ENCODE measurements at regions not wholly inside any gene's neighbourhood (a gene's known extent, or its start where the extent isn't known, plus 50 kb on each side); places are given as distances from the start of the nearest gene placed in this dataset.

DNA sequence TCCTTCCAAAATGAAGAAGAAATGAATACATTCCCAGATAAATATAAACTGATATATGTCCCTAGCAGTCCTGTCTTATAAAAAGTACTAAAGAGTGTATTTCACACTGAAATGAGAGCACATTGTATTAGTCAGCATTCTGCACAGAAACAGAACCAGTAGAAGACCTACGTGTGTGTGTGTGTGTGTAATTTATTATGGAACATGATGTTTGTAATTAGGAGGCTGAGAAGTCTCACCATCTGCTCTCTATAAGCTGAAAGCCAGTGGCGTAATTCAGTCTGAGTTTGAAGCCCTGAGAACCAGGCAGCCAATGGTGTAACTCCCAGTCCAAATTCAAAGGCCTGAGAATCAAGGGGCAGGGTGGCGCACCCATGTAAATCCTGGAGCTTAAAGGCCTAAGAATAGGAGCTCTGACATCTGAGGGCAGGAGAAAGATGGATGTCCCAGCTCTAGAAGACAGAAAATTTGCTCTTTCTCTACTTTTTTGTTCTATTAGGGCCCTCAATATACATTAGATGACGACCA, 146.5 kb upstream of the LYPLAL1 start:
- Histone ChIP-seq H3K27ac (replicated peaks) (no peak overlapping the region), H3K4me3 (no peak overlapping the region), H3K4me1 (no peaks in the 10 kb centered on the region), H3K9me3 (replicated peaks) (no peaks in the 10 kb centered on the region), H3K27me3 (ENCODE audit: low read depth) (no peaks in the 10 kb centered on the region), H3K36me3 (no peaks in the 10 kb centered on the region)
- TF ChIP-seq, protein P1, sequence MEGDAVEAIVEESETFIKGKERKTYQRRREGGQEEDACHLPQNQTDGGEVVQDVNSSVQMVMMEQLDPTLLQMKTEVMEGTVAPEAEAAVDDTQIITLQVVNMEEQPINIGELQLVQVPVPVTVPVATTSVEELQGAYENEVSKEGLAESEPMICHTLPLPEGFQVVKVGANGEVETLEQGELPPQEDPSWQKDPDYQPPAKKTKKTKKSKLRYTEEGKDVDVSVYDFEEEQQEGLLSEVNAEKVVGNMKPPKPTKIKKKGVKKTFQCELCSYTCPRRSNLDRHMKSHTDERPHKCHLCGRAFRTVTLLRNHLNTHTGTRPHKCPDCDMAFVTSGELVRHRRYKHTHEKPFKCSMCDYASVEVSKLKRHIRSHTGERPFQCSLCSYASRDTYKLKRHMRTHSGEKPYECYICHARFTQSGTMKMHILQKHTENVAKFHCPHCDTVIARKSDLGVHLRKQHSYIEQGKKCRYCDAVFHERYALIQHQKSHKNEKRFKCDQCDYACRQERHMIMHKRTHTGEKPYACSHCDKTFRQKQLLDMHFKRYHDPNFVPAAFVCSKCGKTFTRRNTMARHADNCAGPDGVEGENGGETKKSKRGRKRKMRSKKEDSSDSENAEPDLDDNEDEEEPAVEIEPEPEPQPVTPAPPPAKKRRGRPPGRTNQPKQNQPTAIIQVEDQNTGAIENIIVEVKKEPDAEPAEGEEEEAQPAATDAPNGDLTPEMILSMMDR (IDR thresholded peaks at IDR 0.05; ENCODE audit: borderline replicate concordance) = no peak
- intact Hi-C loops (cut with micrococcal nuclease) = no loop called here
- no peak for DNase-seq

DNA sequence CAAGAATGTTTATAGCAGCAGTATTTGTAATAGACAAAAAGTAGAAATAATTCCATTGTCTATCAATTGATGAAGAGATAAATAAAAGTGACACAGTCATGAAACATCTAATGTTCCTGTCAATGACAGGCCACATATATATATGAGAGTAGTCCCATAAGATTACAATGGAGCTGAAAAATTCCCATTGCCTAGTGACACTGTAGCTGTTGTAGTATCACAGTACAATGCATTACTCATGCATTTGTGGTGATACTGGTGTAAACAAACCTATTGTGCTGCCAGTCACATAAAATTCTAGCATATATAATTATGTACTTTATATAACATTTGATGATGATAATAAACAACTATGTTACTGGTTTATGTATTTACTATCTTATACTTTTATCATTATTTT, 141.9 kb upstream of the LYPLAL1 start:
- H3K4me1 ChIP-seq = no peaks in the 10 kb centered on the region
- intact Hi-C loops (cut with micrococcal nuclease) = no loop called here
- no peaks in the 10 kb centered on the region for H3K36me3 ChIP-seq
- DNase-seq = no peak
- H3K9me3 ChIP-seq (replicated peaks) = no peaks in the 10 kb centered on the region
- no peak overlapping the region for H3K27ac ChIP-seq (replicated peaks)
- no peaks in the 10 kb centered on the region for H3K27me3 ChIP-seq (ENCODE audit: low read depth)
- no peak overlapping the region for H3K4me3 ChIP-seq
- TF ChIP-seq, protein P1 (IDR thresholded peaks at IDR 0.05; ENCODE audit: borderline replicate concordance) = no peak

DNA sequence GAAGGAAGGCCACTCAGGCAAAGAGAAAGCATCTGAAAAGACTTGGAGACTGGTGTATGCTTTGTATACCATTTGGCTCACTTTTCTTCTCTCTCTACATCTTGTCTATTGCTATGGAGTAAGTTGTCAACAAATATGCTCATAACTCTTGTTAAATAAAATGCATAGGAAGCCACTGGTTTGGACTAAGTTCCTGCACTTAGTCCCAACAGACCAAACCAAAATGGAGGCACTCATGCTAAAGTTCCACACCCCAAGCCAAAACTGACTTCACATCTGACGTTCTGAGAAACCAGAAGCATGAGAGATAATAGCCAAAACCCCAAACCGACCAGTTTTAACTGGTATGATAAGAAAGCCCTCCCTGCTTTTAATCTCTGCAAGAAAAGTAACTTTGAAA, 135.3 kb upstream of the LYPLAL1 start:
- Histone ChIP-seq H3K9me3 (replicated peaks) (peaks cover 10% of the 10 kb centered on the region), H3K4me3 (no peak overlapping the region), H3K27ac (replicated peaks) (no peak overlapping the region), H3K4me1 (no peaks in the 10 kb centered on the region), H3K27me3 (ENCODE audit: low read depth) (no peaks in the 10 kb centered on the region), H3K36me3 (no peaks in the 10 kb centered on the region)
- TF ChIP-seq, protein P1 (IDR thresholded peaks at IDR 0.05; ENCODE audit: borderline replicate concordance) = no peak
- intact Hi-C loops (cut with micrococcal nuclease) = no loop called here
- no peak for DNase-seq

DNA sequence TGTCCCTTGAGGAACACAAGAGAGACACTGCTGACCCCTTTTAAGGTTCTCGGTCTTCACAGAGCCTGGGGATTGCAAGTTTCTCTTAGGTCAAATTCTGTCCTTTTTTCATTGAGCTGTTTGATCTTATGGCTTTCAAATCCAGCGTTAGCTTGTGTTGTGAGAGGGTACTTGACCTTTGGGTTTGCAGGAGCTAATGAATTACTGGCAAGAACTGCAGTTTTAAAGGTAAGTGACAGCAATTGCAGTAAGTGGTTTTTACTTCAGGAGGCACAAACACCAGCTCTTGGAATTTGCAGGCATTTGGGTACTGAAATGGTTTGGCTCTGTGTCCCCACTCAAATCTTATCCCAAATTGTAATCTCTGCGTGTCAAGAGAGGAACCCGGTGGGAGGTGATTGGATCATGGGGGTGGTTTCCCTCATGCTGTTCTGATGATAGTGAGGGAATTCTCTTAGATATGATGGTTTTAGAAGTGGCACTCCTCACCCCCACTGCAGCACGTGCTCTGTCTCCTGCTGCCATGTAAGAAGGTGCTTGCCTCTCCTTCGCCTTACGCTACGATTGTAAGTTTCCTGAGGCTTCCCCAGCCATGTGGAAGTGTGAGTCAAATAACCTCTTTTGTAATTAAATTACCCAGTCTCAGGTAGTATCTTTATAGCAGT, 134.5 kb upstream of the LYPLAL1 start:
- H3K27ac ChIP-seq (replicated peaks) = no peak overlapping the region
- H3K4me1 ChIP-seq = no peaks in the 10 kb centered on the region
- H3K36me3 ChIP-seq = no peaks in the 10 kb centered on the region
- H3K9me3 ChIP-seq (replicated peaks) = peaks cover 10% of the 10 kb centered on the region
- no peak for DNase-seq
- TF ChIP-seq, protein P1 (IDR thresholded peaks at IDR 0.05; ENCODE audit: borderline replicate concordance) = no peak
- intact Hi-C loops (cut with micrococcal nuclease) = no loop called here
- H3K4me3 ChIP-seq = no peak overlapping the region
- H3K27me3 ChIP-seq (ENCODE audit: low read depth) = no peaks in the 10 kb centered on the region

DNA sequence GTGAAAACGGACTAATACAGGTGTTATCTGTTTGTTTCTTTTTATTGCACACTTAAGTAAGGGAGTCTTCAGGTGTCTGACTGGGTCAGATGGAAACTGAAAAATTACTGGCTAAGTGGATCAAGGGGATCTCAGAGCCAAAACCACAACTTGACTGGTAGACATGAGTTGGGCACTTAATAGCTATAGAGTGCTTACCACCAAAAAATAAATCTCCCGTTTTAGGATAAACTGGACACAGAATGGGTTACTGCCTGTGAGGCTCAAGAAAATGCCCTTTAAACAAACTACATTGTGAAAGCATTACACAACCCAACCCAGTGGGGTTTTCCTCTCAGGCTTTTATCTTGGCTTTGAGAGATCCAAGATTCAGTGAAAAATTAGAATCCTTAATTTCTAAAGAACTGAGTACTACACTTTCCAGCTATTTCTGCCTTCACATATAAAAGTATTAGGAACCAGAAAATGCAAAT, 134.0 kb upstream of the LYPLAL1 start:
- no peak overlapping the region for H3K4me3 ChIP-seq
- intact Hi-C loops (cut with micrococcal nuclease) = no loop called here
- H3K27me3 ChIP-seq (ENCODE audit: low read depth) = no peaks in the 10 kb centered on the region
- TF ChIP-seq, protein P1 (IDR thresholded peaks at IDR 0.05; ENCODE audit: borderline replicate concordance) = no peak
- H3K4me1 ChIP-seq = no peaks in the 10 kb centered on the region
- no peak for DNase-seq
- peaks cover 10% of the 10 kb centered on the region for H3K9me3 ChIP-seq (replicated peaks)
- no peak overlapping the region for H3K27ac ChIP-seq (replicated peaks)
- H3K36me3 ChIP-seq = no peaks in the 10 kb centered on the region

Measured in left ventricle myocardium inferior (tissue), 1 donor.